GM21737 (cell line): ENCODE measurements at regions not wholly inside any gene's neighbourhood (a gene's known extent, or its start where the extent isn't known, plus 50 kb on each side); places are given as distances from the start of the nearest gene placed in this dataset.

ENCODE experiments used
- ATAC-seq: cut with Tn5 transposase; IDR thresholded peaks from one replicate; pipeline ENCODE4 v1.9.1; 2021; ENCODE audit warnings: mild to moderate bottlenecking, moderate library complexity; ENCODE audit not compliant: unreplicated experiment

DNA sequence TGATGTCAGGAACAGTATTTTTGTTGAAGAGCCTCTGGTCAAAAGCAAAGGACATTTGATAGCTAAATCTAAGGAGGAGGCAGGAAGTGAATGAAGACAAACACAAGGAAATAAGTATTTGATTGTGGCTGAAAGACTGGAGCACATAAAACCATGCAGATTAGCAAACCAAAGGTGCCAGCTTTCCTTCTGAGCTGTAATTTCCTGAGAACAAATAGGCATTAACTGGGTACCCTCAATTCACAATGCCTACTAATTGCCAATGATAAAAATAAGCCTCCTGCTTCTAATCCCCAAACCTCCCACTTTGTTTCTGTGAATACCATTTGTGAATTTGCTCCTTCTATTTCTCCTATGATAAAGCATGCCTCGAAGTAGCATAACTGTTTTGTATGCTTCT, 1279.6 kb upstream of the USP15 start:
- ATAC-seq: no peak

DNA sequence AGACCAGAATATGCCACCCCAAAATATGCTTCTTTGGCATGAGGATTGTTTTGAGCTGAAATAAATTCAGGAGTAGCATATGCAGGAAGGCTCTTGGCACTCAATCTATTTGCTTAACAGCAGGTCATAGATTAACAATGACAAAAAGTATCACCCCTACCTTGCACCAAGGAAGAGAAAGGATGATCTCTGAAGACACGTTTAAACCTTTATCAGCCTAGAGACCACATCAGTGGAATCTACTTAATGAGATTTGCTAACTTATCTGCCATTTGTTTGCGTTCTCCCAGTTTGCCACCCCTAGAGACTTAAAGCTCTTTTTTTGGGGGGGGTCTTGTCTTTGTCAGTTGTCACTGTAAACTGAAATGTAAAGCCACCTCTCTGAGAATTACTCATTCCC, 1278.7 kb upstream of the USP15 start:
- ATAC-seq: no peak

DNA sequence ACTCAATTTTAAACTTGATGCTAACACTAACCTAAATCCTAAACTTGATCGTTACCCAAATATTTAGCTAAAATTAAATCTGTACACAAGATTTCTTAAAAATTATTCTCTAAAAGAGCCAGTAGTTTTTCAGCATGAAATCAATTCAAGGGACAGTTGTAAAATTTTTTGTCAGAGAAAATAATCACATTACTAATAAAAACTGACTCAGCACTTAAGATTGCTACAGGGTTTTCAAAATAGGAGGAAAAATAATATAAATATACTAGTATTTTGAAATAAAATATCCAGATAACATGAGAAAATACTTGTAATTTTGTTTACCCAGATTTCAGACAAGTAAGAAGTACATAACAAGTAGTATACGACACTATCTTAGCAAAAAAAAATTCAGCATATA, 1268.1 kb upstream of the USP15 start:
- ATAC-seq: no peak

DNA sequence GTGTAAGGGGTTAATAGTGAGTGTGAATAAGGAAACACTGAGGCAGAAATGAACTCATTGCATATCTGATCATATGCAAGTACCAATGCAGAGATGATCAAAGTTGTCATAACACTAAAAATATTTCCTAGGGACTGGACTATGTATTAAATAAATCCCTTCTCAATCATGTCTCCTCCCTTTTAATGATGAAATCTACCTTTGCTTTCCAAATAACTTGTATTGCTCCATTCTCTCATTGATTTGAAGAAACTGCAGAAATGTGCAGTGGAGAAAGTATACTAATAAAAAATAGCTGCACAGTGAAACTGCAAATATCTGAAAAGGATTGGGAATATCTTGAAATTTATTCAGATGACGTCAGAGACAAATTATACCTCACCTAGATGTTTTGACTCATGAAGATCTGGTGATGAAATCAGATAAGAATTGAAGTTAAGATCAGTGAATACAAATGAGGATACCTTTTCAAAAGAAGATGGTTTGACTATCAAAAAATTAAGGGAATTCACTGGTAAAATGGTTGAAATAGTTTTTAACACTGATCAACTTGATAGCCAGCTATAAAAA, 1264.9 kb upstream of the USP15 start:
- ATAC-seq: no peak

DNA sequence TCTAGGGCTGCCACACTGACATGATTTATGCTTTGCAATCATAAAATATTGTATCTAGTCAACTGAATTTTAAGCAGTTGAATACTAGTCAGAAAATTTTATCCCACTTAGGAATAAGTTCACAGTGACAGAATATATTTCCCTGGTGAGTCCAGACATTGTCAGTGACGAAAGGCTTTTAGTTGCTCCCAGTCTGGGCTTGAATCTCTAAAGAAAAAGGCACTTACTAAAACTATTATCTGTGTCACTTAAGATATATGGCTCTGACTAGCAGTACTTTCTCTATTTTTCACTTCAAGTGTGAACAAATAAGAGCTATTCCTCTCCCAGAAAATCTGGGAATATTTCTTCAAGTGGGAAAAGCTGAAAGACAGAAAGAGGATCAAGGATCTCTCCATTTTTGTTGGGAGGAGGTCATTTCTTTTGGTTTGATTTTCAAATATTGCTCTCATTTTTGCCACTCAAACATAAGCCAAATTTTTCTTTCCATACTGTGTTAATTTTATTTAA, 1262.3 kb upstream of the USP15 start:
- ATAC-seq: no peak

DNA sequence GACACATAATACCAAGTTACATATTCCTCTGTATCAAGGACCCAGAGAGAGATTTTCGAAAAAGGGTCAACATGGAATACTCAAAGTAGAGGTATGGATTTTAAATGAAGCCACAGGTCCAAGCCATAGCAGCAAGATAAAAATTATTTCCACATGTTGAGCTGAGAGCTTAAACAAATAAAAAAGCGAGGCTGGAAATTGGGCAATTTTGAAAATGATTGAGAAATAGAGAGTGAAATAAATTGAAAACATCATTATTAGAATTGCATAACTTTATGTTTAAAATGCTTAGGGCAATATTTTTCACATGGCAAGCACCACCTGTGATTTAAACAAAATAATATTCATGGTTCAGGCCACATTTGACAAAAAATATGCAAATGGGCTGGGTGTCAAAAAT, 1251.0 kb upstream of the USP15 start:
- no peak for ATAC-seq

DNA sequence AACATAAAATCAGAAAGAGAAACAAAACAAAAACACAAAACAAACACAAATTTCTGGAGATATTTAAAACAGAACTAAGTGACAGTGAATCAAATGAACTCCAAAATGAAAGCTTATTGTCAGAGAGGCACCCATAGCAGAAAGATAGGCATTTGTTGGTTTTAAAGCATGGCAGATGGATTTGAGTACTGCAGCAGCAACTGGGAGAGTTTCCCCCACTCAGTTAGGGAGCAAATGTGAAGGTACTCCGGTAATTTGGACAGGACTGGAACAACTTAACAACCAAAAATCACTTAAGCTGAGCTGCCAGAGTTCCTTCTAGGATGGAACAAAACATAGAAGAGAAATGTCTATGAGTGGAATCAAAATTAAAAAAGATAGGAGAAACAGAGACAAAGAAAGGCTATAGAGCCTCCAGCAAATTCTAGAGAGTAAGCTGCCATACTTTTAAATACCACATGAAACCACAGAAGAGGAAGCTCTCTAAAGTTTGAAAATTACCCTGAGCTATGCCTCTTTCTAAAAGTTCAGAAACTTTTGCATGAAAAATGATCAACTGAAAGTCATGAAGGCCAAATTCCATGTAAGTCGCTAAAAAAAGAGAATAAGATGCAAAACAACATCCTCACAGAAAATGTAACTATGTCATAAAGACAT, 1248.3 kb upstream of the USP15 start:
- no peak for ATAC-seq

DNA sequence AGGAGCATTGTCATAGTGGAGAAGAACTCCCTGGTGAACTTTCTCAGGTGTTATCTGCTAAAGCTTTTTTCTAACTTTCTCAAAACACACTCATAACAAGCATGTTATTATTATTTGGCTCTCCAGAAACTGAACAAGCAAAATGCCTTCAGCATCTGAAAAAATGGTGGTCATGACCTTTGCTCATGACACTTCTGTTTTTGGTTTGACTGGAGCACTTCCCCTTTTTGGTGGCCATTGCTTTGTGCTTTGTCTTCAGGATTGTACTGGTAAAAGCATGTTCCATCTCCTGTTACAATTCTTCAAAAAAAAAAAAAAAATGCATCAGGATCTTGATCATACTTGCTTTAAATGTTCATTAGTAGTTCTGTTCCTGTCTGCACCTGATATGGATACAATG, 1241.6 kb upstream of the USP15 start:
- ATAC-seq: no peak

DNA sequence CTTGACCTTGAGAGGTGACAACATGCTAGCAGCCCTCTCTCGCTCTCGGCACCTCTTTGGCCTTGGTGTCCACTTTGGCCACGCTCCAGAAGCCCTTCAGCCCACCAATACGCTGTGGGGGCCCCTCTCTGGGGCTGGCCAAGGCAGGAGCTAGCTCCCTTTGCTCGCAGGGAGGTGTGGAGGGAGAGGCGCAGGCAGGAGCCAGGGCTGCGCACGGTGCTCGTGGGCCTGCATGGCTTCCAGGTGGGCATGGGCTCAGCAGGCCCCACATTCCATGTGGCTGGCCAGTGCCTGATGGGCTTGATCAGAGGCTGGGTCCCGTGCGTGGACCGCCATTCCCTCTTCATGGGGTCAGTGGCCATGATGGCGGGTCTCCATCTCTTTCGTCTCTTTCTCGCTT, 1237.0 kb upstream of the USP15 start:
- no peak for ATAC-seq

DNA sequence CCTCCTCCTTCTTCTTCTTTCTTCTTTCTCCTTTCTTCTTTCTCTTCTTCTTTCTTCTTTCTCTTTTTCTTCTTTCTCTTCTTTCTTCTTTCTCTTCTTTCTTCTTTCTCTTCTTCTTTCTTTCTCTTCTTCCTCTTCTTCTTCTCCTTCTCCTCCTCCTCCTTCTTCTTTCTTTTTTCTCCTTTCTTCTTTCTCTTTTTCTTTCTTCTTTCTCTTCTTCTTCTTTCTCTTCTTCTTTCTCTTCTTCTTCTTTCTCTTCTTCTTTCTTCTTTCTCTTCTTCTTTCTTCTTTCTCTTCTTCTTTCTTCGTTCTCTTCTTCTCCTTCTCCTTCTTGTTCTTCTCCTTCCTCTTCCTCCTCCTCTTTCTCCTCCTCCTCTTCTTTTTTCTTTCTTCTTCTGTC, 1230.7 kb upstream of the USP15 start:
- no peak for ATAC-seq

DNA sequence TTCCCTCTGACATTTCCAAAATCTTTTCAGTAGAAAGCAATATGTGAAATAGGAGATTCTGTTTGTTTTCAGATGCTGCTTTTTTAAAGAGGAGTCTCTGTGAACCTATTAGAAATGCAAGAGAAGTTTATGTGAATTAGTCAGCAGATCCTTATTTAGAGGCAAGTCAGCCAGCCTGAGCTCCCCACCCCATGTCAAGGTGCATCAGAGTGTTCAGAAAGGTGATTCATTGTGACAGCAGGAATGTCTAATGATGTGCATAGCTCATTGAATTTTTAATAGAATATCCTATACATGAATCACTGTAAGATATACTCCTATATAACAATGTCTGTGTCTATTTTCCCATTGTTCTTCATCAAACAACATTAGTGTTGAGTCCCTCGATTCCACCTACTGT, 1222.4 kb upstream of the USP15 start:
- ATAC-seq: no peak

DNA sequence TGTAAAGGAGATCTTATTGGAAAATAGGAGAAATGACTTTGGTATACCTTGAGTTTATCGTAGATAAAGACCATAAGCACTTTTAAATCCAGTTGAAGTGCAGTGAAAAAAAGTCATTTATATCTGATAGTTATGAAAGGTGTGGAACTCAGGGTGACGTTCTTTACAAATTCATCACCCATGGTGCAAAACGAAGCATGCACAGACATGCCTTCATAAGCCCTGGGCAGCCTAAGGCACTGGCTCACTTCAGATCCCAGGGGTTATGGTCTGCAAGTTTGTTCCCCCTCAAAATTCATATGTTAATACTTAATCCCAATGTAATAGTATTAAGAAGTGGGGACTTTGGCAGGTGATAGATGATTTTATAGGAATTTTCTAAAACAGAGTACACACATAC, 1216.4 kb upstream of the USP15 start:
- no peak for ATAC-seq

DNA sequence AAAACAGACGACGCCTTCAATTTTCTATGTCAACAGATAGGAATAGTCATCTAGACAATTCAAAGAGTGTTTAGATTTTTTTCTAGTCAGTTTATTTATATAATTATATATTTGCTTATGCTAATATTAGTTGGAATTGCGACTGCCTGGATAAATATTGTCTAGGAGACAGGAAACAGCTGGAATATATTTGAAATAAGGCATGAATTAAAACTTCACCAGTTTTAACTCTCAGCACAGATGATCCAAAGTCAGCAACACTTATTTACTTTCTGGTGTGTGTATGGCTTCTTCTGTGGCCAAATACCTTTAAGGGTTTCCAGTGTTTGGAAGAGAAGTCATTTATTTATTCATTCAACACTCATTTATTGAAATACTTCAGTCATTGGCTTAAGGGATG, 1215.4 kb upstream of the USP15 start:
- no peak for ATAC-seq

DNA sequence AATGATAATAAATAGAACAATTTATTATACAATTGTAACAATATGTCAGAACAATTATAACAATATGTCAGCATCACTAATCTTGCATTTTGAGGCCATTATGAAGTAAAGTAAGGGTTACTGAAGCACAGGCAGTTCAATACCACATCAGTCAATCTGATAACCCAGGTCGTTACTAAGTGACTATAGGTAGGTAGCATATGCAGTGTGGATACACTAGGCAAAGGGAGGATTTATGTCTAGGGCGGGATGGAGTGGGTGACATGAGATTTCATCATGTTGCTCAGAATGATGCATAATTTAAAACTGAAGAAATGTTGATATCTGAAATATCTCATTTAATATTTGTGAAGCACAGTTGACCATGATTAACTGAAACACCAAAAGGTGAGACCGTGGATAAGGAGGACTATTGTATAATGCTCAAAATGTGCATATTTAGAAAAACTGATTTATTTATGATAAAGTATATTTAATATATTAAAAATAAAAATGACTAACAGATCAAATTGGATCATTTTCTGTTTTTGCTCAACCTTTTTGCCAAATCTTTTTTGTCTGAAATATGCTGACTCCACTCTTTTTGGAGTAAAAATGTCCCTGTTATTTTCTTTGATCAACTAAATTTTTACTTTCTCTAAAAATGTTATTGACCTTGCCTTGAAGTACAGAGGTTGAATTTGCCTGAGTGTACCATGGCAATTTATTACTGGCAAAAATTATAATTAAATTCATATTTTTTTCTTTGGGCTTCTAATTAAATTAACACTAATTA, 1189.4 kb upstream of the USP15 start:
- no peak for ATAC-seq

DNA sequence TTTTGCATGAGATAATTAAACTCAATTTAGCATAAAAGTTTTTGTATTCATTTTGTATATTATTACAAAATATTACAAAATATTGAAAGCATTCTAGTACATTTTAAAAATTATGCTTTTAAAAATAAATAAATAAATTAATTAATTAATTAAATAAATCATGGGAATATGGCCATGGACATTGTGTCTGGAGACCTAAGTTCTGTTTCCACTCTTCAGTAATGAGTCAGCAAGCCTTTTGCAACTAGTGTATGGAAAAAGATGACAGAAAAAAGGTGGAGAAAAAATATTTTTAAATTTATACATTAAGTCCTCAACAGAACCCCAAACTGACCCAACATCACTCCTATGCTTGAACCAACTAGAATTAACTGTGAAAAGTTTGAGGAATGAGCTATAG, 1187.5 kb upstream of the USP15 start:
- no peak for ATAC-seq

DNA sequence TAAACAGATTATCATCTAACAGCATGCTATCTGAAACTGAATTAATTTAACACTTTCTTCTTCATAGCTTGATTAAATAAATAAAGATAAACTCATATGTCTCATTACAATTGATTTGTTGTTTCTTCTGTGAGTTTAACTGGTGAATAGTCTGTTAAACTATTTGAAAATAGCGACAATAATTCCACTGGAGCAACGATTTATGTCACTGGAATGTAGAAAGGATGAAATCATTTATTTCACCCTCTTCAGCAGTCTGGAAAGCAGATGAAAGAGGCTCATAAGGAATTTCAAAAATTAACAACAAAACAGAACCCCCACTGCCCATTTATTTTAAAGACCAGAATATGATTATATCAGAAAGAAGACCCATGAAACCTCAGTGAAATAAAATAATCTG, 1165.1 kb upstream of the USP15 start:
- no peak for ATAC-seq

DNA sequence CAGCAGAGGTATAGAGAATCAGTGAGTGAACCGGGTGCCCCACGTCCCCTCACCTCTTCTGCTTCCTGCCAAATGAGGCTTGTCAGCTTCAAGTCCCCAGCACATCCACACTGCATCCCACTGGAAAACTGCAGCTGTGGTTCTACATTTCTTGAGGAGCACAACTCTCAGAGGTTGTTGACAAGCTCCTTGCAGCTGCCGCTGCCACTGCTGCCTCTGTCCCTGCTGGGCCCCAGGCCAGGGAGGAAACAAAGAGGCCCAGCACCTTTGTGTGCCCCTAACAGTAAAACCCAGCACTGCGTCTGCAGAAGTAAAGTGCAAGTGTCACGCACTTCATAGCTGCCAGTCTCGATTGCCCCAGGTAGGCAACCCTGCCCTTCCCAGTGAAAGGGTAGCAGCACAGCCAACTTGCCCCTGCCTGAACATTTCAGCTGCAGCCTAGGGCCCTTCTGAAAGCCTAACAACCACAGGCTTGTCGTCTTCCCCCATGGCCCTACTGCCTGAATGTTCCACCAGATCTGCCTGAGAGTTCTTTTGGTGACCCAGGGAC, 1162.1 kb upstream of the USP15 start:
- ATAC-seq: no peak

DNA sequence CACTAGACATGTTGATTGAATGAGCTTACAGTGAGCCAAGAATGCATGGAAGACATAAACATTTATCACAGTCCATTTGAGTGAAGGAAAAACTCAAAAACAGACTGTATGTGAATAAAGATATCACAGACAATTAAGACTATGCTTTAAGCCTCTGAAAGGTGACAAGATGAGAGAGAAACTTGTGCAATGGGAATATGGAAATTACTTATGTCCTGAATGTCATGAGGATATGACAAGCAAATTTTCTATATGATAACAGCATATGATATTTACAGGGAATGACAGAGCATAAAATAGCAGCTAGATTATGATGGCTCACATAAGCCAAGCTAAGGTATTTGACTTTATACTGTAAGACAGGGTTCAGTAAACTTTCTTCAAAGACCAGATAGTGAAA, 1153.1 kb upstream of the USP15 start:
- no peak for ATAC-seq

DNA sequence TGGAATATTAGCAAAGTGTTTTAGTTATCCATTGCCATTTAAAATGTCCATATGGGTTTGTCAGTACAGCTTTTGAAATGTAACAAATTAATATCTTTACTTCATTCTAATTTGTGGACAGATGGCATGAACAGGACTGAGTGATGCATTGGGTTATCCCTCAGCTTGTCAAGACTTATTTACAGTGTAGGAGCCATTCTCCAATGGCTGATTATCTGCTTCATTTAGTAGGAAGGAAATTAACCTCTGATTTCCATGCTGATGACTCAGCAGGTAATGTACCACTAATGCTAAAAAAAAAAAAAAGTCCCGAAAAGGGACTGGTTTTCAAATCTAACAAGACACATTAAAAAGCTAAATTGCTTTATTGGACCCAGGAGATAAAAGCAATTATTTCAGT, 1149.0 kb upstream of the USP15 start:
- ATAC-seq: no peak

DNA sequence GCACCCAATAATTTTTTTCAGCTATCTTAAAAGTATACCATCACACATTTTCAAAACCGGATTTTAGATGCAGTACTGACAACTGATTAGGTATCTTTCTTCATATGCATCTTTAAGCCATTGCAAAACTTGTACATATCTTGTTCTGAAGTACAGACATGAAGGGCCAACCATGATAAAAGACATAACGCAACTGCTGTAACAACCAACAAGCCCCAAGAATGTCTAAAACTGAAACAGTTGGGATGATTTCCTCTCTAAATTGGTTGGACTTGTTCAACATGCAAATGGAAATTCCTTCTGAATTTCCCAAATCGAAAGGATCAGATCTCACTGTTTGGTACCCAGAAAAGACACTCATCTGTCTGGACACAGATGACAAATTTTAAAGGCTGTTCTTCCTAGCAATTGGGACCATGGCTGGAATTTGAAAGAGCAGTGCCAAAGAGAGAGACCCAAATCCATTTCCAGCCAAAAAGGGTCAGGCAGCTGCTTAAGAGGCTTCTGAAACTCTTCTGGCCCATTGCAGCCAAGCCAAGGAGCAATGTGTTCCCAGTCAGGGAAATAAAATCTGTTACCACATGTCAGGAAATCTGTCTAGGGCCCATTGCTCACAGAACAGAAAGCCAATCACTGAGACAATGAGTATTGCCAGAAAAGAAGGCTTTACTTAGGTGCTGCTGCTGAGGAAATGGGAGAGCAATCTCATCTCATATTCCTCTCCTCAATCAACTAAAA, 1122.4 kb upstream of the USP15 start:
- ATAC-seq: no peak

DNA sequence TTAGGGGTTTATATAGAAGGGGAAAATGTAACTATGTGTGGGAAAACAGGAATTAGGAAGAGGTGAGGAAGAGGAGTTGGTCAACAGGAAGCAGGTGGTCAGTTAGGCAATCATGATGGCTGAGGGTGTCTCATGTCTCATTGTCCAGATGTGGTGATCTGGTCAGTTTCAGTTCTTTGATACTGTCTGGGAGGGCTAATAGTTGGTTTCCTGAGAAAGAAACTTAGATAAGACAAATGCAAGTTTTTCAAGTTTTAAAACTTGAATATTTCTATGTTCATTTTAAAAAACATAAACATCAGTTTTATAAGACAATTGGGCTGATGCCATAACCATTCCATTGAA, 1121.8 kb upstream of the USP15 start:
- ATAC-seq: no peak
